A204.1 (cell line): ENCODE measurements at regions not wholly inside any gene's neighbourhood (a gene's known extent, or its start where the extent isn't known, plus 50 kb on each side); places are given as distances from the start of the nearest gene placed in this dataset.
"Not testable (repeated sequence)": the region's sequence is repeated elsewhere in the genome, so short reads cannot be mapped to it uniquely, and the experiment has no call there.

Source experiments
- FAIRE-seq: peaks from 2 replicates; lab custom pipeline; 2012; peaks lifted over from hg19 to GRCh38; lab: Jason Lieb, UNC

- peak; percentile 29 for FAIRE-seq
Measured at GRCh38 chr5:12745537-12745936, 841.3 kb upstream of the CTNND2 start.

- FAIRE-seq: no peak
Measured at GRCh38 chr5:12743582-12743981, 839.3 kb upstream of the CTNND2 start.

- FAIRE-seq: no peak
Measured at GRCh38 chr5:12730354-12730753, 826.1 kb upstream of the CTNND2 start.

GRCh38 chr5:12716664-12717063 lies 812.4 kb upstream of the CTNND2 start:
- no peak for FAIRE-seq

- no peak for FAIRE-seq
Measured at GRCh38 chr5:12707560-12707959, 803.3 kb upstream of the CTNND2 start.

GRCh38 chr5:12704955-12705354 lies 800.7 kb upstream of the CTNND2 start:
- no peak for FAIRE-seq

GRCh38 chr5:12703254-12703653 lies 799.0 kb upstream of the CTNND2 start:
- FAIRE-seq: no peak

- no peak for FAIRE-seq
Measured at GRCh38 chr5:12695651-12696050, 791.4 kb upstream of the CTNND2 start.

- FAIRE-seq: no peak
Measured at GRCh38 chr5:12691330-12691729, 787.1 kb upstream of the CTNND2 start.

GRCh38 chr5:12690361-12690760 lies 786.1 kb upstream of the CTNND2 start:
- FAIRE-seq: no peak

GRCh38 chr5:12683249-12683648 lies 779.0 kb upstream of the CTNND2 start:
- FAIRE-seq: no peak

- FAIRE-seq: peak; percentile 100
Measured at GRCh38 chr5:12679731-12680130, 775.5 kb upstream of the CTNND2 start.

- no peak for FAIRE-seq
Measured at GRCh38 chr5:12675959-12676358, 771.7 kb upstream of the CTNND2 start.

- FAIRE-seq: no peak
Measured at GRCh38 chr5:12672141-12672540, 767.9 kb upstream of the CTNND2 start.

GRCh38 chr5:12669326-12669725 lies 765.1 kb upstream of the CTNND2 start:
- FAIRE-seq: no peak

GRCh38 chr5:12668564-12668963 lies 764.3 kb upstream of the CTNND2 start:
- no peak for FAIRE-seq

- FAIRE-seq: not testable (repeated sequence)
Measured at GRCh38 chr5:12667818-12668217, 763.6 kb upstream of the CTNND2 start.

- not testable (repeated sequence) for FAIRE-seq
Measured at GRCh38 chr5:12665772-12666171, 761.5 kb upstream of the CTNND2 start.

- no peak for FAIRE-seq
Measured at GRCh38 chr5:12662545-12663314, 758.5 kb upstream of the CTNND2 start.

GRCh38 chr5:12661617-12662370 lies 757.5 kb upstream of the CTNND2 start:
- no peak for FAIRE-seq

- not testable (repeated sequence) for FAIRE-seq
Measured at GRCh38 chr5:12660279-12661107, 756.2 kb upstream of the CTNND2 start.

GRCh38 chr5:12659686-12660085 lies 755.4 kb upstream of the CTNND2 start:
- FAIRE-seq: no peak
